ENCODE measurements at regions not wholly inside any gene's neighbourhood (a gene's known extent, or its start where the extent isn't known, plus 50 kb on each side); places are given as distances from the start of the nearest gene placed in this dataset.

DNA sequence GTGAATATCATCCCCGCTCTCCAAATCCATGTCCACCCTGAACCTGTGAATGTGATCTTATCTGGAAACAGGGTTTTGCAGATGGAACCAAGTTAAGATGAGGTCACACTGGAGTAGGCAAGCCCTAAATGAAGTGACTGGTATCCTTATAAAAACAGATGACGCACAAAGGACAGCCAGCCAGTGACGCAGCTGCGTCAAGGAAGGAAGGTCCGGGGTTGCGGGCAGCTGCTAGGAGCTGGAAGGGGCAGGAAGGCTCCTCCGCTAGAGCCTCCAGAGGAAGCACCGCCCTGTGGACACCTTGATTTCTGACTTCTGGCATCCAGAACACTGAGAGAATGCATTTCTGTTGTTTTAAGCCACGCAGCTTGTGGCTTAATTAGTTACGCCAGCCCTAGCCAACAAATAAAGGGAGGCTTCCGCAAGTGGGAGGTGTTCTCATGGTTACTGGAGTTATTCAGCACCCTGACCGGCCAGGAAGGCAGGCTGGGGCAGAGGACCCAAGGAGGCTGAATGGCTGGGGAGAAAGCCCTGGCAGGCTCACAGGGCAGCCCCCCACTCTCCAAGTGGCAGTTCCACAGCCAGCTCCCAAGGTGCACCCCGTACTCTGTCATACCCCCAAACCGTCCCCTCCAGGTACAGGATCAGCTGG lies 127.6 kb upstream of the NCOR2 start:
- no peaks in the 10 kb centered on the region for H3K36me3 Mint-ChIP-seq
- POLR2A ChIA-PET, result no interaction called here
- no peak for DNase-seq (ENCODE audit: low spot score)
- H3K27me3 Mint-ChIP-seq (ENCODE audit: low read depth), result no peaks in the 10 kb centered on the region; the same call in 1 of the 2 replicates
- ATAC-seq, result peak; percentile 52
- TF ChIP-seq, protein P1, sequence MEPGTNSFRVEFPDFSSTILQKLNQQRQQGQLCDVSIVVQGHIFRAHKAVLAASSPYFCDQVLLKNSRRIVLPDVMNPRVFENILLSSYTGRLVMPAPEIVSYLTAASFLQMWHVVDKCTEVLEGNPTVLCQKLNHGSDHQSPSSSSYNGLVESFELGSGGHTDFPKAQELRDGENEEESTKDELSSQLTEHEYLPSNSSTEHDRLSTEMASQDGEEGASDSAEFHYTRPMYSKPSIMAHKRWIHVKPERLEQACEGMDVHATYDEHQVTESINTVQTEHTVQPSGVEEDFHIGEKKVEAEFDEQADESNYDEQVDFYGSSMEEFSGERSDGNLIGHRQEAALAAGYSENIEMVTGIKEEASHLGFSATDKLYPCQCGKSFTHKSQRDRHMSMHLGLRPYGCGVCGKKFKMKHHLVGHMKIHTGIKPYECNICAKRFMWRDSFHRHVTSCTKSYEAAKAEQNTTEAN (CRISPR knock-in tag; IDR thresholded peaks at IDR 0.05), result no peak
- no peak for TF ChIP-seq ZBTB21 (CRISPR knock-in tag; IDR thresholded peaks at IDR 0.05; ENCODE audit: borderline replicate concordance)
- TF ChIP-seq FOXP1 (CRISPR knock-in tag; IDR thresholded peaks at IDR 0.05; ENCODE audit: borderline replicate concordance), result no peak
- TF ChIP-seq, protein P2, sequence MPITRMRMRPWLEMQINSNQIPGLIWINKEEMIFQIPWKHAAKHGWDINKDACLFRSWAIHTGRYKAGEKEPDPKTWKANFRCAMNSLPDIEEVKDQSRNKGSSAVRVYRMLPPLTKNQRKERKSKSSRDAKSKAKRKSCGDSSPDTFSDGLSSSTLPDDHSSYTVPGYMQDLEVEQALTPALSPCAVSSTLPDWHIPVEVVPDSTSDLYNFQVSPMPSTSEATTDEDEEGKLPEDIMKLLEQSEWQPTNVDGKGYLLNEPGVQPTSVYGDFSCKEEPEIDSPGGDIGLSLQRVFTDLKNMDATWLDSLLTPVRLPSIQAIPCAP (CRISPR knock-in tag; IDR thresholded peaks at IDR 0.05), result no peak
- H3K27ac Mint-ChIP-seq, result no peak overlapping the region
- no peak overlapping the region for H3K4me3 Mint-ChIP-seq
- peaks cover 18% of the 10 kb centered on the region for H3K9me3 Mint-ChIP-seq
- CTCF ChIA-PET, result interaction anchor here (0.7 kb wide), 1 partner anchor 9 kb away, joined by 3 read pairs; no protein-coding TSS in a partner anchor
- H3K4me1 Mint-ChIP-seq, result peaks cover 4% of the 10 kb centered on the region; the same call in 1 of the 2 replicates

DNA sequence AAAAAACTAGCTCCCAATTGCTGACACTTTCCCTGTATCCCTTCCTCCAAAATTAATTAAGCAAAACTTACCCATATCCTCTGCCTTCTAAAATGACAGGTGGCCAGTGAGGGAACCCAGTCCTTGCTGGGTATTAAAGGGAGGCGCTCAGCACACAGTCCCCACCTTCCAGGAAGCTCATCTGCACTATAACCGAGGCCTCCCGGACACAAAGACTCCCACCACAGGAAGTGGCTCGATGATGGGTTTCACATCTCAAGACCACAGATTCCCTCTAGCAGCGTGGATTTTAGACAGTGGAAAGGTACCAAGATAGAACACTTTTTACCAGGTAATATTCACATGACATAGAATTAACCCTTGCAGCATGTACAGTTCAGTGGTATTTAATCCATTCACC lies 126.8 kb upstream of the NCOR2 start:
- DNase-seq (ENCODE audit: low spot score), result no peak
- Mint-ChIP-seq H3K27me3 (ENCODE audit: low read depth) (no peaks in the 10 kb centered on the region; the same call in 1 of the 2 replicates), H3K27ac (no peak overlapping the region), H3K9me3 (peaks cover 22% of the 10 kb centered on the region), H3K4me1 (peaks cover 4% of the 10 kb centered on the region; the same call in 1 of the 2 replicates), H3K4me3 (no peak overlapping the region), H3K36me3 (no peaks in the 10 kb centered on the region)
- TF ChIP-seq, protein P3, sequence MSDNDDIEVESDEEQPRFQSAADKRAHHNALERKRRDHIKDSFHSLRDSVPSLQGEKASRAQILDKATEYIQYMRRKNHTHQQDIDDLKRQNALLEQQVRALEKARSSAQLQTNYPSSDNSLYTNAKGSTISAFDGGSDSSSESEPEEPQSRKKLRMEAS (CRISPR knock-in tag; IDR thresholded peaks at IDR 0.05), result no peak
- no peak for ATAC-seq
- ChIA-PET CTCF (interaction anchor here (1.3 kb wide), 1 partner anchor 78 kb away, joined by 3 read pairs; no protein-coding TSS in a partner anchor), POLR2A (no interaction called here)

DNA sequence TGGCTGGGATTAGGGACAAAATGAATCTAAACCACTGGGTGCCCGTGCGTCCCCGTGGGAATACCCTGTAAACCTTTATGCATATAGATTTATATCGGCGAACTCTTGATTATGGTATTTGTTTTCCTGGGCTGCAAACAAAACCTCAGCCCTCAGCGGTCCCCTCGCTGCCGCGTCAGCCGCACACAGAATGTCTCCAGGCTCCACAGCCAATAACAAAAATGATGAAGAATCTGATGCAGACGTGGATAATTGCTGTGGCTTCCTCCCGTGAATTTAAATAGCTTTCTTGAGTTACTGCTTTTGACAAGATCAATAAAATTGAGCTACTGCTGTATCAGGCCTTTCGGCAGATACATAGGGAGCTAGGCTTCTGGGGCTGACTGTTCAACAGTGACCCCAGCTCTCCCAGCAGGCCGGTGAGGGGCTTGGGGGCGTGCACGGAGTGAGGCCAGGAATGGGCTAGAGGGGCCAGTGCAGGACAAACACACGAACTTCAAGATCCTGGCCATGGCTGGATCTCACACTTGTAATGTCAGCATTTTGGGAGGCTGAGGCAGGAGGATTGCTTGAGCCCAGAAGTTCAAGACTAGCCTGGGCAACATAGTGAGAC lies 125.8 kb upstream of the NCOR2 start:
- TF ChIP-seq ZNF121 (CRISPR knock-in tag; IDR thresholded peaks at IDR 0.05) (0 out of 2 replicates have a peak, but pooled peaks have one; percentile 3), JAZF1 (CRISPR knock-in tag; IDR thresholded peaks at IDR 0.05) (no peak)
- ChIA-PET POLR2A (no interaction called here), CTCF (interaction anchor here (1.3 kb wide), 1 partner anchor 79 kb away, joined by 3 read pairs; no protein-coding TSS in a partner anchor)
- ATAC-seq (no peak), DNase-seq (ENCODE audit: low spot score) (no peak)
- H3K36me3 Mint-ChIP-seq, result no peaks in the 10 kb centered on the region
- no peak overlapping the region for H3K4me3 Mint-ChIP-seq
- H3K9me3 Mint-ChIP-seq, result peaks cover 22% of the 10 kb centered on the region
- no peak overlapping the region for H3K27ac Mint-ChIP-seq
- peaks cover 11% of the 10 kb centered on the region for H3K4me1 Mint-ChIP-seq
- H3K27me3 Mint-ChIP-seq (ENCODE audit: low read depth), result no peaks in the 10 kb centered on the region; the same call in 1 of the 2 replicates

DNA sequence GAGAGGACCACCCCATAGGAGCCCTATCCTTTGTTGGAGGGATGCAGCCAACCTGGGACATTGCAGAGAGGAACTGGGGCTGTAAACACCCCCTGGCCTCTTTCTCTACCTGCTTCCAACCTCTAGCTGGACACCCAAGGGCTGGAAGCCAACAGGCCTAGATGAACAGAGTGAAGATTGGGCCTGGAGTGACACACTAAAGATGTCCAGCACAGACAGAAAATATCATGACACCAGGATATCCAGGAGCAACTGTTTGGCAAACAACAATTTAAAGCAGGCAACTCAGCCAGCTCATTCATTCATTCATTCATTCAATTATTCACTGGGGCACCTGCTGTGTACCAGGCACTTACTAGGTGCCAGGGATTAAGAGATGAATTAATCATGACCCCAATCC lies 125.0 kb upstream of the NCOR2 start:
- H3K27ac Mint-ChIP-seq, result no peak overlapping the region
- no peak overlapping the region for H3K4me3 Mint-ChIP-seq
- peaks cover 22% of the 10 kb centered on the region for H3K9me3 Mint-ChIP-seq
- ChIA-PET CTCF (no interaction called here), POLR2A (no interaction called here)
- peaks cover 19% of the 10 kb centered on the region for H3K4me1 Mint-ChIP-seq
- no peaks in the 10 kb centered on the region; the same call in 1 of the 2 replicates for H3K27me3 Mint-ChIP-seq (ENCODE audit: low read depth)
- H3K36me3 Mint-ChIP-seq, result no peaks in the 10 kb centered on the region
- TF ChIP-seq, protein P4, sequence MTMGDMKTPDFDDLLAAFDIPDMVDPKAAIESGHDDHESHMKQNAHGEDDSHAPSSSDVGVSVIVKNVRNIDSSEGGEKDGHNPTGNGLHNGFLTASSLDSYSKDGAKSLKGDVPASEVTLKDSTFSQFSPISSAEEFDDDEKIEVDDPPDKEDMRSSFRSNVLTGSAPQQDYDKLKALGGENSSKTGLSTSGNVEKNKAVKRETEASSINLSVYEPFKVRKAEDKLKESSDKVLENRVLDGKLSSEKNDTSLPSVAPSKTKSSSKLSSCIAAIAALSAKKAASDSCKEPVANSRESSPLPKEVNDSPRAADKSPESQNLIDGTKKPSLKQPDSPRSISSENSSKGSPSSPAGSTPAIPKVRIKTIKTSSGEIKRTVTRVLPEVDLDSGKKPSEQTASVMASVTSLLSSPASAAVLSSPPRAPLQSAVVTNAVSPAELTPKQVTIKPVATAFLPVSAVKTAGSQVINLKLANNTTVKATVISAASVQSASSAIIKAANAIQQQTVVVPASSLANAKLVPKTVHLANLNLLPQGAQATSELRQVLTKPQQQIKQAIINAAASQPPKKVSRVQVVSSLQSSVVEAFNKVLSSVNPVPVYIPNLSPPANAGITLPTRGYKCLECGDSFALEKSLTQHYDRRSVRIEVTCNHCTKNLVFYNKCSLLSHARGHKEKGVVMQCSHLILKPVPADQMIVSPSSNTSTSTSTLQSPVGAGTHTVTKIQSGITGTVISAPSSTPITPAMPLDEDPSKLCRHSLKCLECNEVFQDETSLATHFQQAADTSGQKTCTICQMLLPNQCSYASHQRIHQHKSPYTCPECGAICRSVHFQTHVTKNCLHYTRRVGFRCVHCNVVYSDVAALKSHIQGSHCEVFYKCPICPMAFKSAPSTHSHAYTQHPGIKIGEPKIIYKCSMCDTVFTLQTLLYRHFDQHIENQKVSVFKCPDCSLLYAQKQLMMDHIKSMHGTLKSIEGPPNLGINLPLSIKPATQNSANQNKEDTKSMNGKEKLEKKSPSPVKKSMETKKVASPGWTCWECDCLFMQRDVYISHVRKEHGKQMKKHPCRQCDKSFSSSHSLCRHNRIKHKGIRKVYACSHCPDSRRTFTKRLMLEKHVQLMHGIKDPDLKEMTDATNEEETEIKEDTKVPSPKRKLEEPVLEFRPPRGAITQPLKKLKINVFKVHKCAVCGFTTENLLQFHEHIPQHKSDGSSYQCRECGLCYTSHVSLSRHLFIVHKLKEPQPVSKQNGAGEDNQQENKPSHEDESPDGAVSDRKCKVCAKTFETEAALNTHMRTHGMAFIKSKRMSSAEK (CRISPR knock-in tag; IDR thresholded peaks at IDR 0.05; ENCODE audit: borderline replicate concordance), result no peak
- TF ChIP-seq, protein P5, sequence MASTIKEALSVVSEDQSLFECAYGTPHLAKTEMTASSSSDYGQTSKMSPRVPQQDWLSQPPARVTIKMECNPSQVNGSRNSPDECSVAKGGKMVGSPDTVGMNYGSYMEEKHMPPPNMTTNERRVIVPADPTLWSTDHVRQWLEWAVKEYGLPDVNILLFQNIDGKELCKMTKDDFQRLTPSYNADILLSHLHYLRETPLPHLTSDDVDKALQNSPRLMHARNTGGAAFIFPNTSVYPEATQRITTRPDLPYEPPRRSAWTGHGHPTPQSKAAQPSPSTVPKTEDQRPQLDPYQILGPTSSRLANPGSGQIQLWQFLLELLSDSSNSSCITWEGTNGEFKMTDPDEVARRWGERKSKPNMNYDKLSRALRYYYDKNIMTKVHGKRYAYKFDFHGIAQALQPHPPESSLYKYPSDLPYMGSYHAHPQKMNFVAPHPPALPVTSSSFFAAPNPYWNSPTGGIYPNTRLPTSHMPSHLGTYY (CRISPR knock-in tag; IDR thresholded peaks at IDR 0.05), result no peak
- no peak for TF ChIP-seq ZNF263 (CRISPR knock-in tag; IDR thresholded peaks at IDR 0.05; ENCODE audit: low read depth)
- ATAC-seq, result no peak
- DNase-seq (ENCODE audit: low spot score), result no peak

Measured in WTC11 (cell line).